SH-SY5Y (cell line): ENCODE measurements at regions not wholly inside any gene's neighbourhood (a gene's known extent, or its start where the extent isn't known, plus 50 kb on each side); places are given as distances from the start of the nearest gene placed in this dataset.

ENCODE experiments used
- GATA2 ChIP-seq: IDR thresholded peaks from 2 replicates; pipeline ENCODE4 v1.6.1; 2011; ENCODE audit warnings: mild to moderate bottlenecking, low read depth, low read length
- GATA3 ChIP-seq: IDR thresholded peaks from 2 replicates; pipeline ENCODE4 v1.6.1; 2011; ENCODE audit warnings: low read depth, mild to moderate bottlenecking, low read length, moderate library complexity

- TF ChIP-seq GATA2, result no peak
- TF ChIP-seq GATA3, result no peak
These were observed 112.6 kb upstream of the PKN2 start for GRCh38 chr1:88571506-88571905.

DNA sequence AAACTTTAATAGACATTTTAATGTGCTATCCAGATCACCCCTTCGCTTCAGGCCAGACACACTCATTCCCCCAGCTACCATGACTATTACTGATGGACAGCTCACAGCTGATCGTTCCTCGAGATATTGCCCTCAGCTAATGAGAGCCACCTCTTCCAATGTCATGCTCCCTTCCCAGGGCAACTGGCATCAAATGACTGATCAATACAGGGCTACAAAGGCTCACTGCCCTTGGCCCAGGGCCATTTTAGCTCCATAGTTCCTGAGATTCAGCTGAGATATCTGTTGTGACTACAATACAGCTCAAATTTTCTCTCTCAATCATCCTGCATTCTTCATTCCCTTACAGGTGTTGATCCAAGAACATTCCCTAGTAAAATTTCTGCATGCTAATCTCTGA, 104.5 kb upstream of the PKN2 start:
- TF ChIP-seq GATA3 (no peak), GATA2 (no peak)

DNA sequence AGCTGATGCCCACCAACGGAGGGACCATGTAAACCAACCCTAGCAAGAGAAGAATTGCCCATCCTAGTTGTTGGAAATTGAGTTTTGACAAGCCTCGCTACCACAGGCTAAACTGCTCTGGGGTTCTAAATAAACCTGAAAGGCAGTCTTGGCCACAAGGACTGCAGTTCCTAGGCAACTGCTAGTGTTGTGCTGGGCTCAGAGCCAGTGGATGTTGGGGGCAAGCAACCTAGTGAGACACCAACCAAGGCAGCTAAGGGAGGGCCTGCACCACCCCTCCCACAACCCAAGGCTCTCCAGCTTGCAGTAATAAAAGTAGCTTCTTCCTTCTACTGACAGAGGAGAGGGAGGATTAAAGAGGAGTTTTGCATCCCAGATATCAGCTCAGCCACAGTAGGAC, 102.4 kb upstream of the PKN2 start:
- TF ChIP-seq GATA3 (no peak), GATA2 (no peak)

- TF ChIP-seq GATA3 (no peak), GATA2 (no peak)
These were observed 90.7 kb upstream of the PKN2 start for GRCh38 chr1:88593358-88593757.

DNA sequence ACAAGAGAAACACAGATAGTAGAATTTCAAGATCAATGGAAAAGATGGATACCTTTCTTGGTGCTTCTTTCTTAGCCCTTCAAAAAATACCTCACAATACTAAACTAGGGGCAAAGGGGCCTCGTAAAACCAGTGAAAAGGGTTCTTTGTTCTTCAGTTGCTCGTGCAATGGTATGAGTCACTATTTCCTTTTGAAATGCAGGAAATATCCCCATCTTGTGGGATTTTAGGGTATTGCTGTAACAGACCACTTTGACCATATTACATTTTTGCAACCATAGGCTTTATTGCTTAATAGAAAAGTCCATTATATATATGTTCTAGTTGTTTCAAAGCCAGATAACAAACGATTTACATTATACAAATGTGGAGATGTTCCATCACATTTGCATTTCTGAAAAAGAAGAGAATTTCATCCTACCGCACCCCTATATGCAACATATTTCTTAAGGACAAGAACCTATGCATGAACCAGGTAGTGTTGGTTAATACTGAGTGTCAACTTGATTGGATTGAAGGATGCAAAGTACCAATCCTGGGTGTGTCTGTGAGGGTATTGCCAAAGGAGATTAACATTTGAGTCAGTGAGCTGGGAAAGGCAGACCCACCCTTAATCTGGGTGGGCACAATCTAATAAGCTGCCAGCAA, 88.6 kb upstream of the PKN2 start:
- TF ChIP-seq GATA2, result no peak
- no peak for TF ChIP-seq GATA3

DNA sequence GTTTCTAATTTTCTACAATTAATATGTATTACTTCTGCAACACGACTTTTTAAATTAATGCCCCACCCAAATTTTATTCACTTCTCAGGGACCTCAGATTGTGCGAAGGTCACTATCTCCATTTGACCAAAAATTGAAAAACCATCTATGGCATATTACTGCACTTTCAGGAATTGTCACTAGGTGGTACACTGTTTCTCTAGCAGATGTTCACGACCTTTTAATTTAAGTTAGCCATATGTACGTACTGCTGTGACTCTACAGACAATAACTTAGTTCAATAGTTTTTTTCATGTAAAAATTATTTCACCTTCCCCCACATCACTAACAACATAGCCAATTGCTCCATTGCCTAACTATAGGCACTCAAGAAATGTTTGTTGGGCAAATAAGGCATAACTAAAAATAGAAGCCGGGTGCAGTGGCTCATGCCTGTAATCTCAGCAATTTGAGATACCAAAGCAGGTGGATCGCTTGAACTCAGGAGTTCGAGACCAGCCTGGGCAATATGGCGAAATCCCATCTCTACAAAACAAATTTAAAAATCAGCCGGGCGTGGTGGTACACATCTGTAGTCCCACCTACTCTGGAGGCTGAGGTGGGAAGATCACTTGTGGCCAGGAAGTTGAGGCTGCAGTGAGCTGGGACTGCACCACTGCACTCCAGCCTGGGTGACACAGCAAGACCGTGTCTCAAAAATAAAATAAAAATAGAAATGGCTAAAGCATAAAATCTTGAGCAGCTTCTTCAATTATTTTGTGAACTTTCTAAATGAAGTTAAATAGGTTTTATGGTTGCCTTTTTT, 75.7 kb upstream of the PKN2 start:
- TF ChIP-seq GATA3 (no peak), GATA2 (no peak)

- TF ChIP-seq GATA2, result no peak
- no peak for TF ChIP-seq GATA3
These were observed 75.0 kb upstream of the PKN2 start for GRCh38 chr1:88609051-88609450.

DNA sequence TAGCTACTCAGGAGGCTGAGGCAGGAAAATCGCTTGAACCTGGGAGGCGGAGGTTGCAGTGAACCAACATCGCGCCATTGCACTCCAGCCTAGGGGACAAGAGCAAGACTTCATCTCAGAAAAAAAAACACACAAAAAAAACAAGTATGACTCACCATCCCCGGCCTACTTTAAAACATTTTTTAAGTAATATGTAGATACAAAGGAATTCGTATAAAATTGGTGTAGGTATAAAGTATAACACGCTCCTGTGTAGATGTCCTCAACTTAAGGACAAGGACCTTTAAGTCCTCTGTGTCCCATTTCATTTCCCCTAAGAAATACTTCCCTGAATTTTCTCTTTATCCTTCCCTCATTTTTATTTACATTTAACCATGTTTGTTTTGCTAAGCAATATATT, 73.4 kb upstream of the PKN2 start:
- TF ChIP-seq GATA2 (no peak), GATA3 (no peak)

DNA sequence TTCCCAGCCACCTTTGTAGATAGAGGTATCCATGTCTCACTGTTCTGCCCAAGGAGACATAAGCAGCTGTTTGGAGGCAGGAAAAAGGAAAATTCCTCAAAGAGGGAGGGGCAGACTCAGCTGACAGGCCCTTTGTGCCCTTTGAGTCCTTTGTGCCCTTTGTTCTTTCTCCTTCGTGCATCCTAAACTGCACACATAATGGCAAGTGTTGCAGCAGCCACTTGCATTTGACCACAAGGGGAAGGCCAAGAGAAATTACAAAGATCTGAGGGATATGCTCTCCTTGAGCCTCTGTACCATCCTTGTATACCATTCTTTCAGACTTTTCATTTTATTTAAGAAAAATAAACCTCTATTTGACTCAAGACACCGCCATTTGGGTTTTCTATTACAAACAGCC, 71.8 kb upstream of the PKN2 start:
- TF ChIP-seq GATA3 (no peak), GATA2 (no peak)

DNA sequence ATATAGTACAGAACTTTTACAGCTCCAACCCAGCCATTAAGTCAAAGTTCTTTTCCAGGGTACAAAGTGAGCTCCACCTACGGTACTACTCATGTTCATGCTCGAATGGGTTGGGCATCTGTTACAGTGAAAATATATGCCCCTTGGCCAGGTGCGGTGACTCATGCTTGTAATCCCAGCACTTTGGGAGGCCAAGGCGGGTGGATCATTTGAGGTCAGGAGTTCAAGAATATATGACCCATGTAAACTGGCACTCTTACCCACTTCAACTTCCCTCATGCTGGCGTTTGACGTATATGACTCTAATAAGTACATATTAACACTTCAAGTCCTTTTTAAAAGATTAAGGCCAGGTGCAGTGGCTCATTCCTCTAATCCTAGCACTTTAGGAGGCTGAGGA, 71.3 kb upstream of the PKN2 start:
- TF ChIP-seq GATA3, result no peak
- no peak for TF ChIP-seq GATA2

GRCh38 chr1:88618331-88618730, 65.7 kb upstream of the PKN2 start:
- TF ChIP-seq GATA2 (no peak), GATA3 (no peak)
